ENCODE measurements at regions not wholly inside any gene's neighbourhood (a gene's known extent, or its start where the extent isn't known, plus 50 kb on each side); places are given as distances from the start of the nearest gene placed in this dataset.

DNA sequence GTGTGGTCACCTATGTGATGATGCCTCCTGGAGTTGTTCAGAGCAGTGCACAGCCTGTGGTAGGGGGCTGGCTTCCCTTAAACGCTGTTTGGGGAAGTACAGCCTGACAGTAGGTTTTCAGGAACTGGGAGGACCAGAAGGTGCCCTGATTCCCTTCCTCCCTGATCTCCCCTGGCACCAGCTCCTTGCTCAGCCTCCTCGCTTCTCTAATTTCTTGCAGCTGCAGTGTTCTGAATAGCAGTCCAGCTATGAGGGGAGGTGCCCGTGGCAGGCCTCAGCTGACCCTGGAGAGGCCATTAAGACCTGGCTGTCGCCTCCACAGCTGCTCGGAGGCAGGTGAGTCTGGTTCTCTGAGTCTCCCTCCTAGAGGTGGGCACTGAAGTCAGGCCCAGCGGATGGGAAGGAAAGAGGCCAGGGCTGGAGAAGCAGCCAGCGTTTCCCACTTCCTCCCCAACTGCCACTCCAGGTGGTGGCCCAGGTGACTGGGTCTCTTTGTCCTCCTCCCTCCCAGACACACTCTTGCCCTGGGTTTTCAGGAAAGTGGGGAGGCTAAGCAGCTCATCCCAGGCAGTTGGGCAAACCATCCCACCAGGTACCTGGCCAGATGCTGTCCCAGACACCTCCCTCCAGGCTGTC lies 52.0 kb upstream of the RPL11 start:
- DNase-seq: no peak

DNA sequence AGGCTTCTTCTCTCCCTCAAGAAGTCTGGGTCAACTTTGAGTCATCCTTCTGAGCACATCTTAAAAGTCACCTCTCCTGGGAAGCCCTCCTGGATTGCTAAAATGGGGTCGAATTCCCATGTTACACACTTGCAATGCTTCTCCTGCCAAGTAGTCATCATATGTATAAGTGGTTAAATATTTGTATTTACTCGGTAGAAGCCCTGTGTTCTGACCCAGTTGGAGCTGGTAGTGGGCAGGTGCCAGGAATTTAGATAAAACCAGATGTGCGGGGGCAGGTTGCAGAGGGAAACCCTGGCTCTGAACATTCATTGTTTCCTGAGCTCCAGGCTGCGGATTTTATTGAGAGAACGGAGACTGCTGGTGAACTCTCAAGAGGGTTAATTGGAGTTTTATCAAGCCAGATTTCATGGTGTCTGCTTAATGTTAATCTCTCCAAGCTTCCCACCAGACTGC lies 52.8 kb upstream of the RPL11 start:
- DNase-seq: no peak

DNA sequence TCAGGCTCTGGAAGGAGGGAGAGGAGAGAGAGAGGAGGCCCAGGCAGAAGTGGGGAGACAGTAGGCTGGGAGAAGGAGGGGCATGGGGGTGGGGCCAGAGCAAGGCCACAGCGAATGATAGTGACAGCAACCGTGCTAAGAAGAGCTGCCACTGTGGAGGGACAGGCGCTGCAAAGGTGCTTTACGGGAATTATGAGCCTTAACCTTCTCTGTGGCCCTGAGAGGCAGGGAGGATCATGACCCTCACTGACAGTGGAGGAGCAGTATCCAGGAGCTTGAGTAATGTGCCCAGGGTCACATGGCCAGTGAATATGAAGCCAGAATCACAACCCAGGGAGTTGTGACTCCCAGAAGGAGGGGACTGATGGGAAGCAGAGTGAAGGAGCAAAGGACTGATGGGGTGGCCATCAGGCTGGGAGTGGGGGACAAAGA lies 53.4 kb upstream of the RPL11 start:
- no peak for DNase-seq

DNA sequence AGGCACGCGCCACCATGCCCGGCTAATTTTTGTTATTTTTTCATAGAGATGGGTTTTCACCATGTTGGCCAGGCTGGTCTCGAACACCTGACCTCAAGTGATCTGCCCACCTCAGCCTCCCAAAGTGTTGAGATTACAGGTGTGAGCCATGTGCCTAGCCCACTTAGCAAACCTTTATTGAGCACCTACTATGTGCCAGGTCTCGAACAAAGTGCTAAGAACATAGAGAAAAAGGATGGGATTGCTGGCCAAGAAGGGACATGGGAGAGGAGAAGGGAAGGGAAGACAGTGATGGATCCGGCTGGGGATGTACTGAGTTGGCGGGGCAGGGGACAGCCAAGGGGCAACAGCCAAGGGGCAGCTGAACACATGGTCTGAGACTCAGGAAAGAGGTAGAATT lies 55.6 kb upstream of the RPL11 start:
- no peak for DNase-seq

DNA sequence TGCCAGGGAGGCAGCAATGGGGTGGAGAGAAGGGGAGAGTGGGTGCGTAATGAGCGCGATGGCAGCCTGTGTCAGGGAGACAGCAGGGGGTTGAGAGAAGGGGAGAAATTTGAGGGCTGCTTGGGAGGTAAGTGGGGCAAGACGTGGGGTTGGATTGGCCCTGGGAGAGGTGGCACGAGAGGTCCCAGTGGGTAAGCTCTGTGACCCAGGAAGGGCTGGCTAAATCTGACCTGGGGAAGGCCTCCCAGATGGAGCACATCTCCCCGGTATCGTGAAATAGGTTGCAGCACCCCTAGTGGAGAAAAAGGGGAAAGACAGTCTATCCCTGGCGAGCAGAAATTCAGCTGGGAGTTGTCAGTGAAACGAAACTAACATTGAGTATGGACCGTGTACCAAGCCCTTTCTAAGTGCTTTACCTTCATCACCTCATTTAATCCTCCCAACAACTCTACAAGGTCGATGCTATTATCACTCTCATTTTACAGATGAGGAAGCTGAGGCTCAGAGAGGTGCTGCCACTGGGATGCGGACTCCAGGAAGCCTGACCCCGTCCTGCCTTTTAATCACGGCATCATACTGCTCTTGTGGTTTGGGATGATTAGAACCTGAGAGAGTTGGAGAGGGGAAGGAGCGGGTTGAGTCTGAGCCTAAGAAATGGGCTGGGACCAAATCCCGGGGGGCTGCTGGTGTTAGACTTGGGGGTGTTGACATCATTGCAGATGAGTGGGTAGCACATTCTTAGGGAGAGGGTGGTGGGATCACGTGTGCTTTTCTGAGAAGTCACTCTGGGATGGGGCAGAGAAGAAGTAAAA lies 56.6 kb upstream of the RPL11 start:
- peak; percentile 77 for DNase-seq

DNA sequence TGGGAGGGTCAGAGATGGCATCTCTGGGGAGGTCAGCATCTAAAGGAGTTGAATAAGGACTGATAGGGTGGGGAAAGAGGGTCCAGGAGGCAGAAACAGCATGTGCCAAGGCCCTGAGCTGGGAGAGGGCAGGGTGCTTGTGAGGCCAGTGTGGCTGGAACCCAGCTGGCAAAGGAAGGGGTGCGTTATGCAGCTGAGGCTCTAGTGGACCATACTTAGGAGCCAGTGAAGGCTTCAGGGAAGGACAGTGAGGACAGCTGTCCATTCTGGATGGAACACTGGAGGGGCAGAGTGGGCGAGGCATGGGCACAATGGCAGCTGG lies 57.1 kb upstream of the RPL11 start:
- DNase-seq: no peak

DNA sequence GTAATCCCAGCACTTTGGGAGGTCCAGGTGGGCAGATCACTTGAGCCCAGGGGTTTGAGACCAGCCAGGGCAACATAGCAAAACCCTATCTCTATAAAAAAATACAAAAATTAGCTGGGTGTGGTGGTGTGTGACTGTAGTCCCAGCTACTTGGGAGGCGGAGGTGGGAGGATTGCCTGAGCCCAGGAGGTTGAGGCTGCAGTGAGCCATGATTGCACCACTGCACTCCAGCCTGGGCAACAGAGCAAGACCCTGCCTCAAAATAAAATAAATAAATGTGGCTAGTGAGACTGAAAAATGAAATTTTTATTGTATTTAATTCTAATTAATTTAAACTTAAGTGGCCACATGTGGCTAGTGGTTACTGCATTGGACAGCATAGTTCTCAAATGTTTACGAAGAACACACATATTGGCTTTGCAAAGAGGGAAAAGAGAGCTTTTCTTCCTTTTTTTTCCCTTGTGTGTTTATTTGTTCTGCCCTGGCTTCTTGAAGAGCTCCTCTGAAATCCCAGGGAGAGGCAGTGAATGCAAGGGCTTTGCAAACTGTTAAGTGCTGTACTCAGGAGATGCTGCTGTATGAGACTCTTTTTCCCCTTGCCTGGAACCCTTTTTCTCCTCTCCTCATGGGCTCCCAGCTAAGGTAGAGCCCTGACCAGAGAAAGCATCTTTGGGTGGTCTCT lies 59.0 kb upstream of the RPL11 start:
- DNase-seq: no peak

DNA sequence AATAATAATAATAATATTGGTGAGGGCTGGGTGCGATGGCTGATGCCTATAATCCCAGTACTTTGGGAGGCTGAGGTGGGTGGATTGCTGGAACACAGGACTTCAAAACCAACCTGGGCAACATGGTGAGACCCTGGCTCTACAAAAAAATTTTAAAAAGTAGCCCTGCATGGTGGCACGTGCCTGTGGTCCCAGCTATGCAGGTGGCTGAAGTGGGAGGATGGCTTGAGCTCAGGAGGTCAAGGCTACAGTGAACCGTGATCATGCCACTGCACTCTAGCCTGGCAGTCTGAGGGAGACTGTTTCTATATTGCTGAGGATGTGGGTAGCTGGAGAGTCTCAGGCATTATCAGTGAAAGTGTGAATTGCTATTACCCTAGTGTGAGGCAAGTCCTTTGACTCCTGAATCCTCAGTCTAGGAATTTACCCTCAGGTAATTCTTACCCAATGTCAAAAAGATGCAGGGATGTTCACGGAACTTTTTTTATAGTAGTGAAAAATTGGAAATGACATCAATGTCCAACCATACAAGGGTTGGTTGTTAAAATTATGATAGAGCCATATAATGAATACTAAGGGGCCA lies 61.8 kb upstream of the RPL11 start:
- no peak for DNase-seq

DNA sequence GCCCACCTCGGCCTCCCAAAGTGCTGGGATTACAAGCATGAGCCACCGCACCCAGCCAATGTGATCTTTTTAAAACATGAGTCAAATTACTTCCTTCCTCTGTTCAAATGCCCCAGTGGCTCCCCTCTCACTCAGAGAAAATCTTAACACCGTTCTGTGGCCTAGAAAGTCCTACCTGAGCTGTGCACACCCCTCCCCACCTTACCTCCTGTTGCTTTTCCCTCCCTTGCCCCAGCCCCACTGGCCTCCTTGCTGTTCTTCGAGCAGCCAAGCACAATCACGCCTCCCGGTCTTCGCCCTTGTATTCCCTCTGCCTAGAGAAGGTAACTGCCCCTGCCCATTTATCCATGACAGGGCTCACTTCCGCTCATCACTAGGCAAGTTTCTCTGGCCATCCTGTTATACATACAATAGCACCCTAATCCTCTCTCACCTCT lies 62.6 kb upstream of the RPL11 start:
- DNase-seq: no peak

DNA sequence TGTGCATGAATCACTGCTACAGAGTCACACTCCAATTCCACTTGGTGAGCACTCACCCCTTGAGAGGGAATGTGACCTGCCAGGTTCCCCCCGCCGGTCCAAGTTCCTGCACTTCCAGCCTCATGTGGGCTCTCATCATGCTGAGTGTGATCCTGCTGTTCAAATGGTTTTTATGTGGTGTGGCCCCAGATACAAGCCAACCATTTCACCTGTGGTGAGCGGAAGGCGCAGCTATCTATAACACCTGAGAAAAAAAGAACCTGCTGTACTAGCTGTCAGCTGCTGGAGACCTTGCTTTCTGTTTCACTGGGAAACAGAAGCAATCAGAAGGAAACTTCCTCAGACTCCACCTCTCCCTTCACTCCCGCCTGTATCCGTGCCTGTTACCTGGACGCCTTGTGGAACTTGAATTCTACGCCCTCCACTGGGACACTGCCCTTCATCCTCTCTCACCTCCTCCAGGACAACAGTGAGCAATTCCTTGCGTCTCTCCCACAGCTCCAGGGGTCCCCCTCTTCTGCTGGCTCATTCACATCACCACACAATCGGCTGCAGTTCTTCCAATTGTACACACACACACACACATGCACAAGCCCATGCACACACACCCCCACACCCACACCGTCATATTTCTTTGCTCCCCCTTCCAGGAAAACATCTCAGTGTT lies 64.4 kb upstream of the RPL11 start:
- DNase-seq: no peak

DNA sequence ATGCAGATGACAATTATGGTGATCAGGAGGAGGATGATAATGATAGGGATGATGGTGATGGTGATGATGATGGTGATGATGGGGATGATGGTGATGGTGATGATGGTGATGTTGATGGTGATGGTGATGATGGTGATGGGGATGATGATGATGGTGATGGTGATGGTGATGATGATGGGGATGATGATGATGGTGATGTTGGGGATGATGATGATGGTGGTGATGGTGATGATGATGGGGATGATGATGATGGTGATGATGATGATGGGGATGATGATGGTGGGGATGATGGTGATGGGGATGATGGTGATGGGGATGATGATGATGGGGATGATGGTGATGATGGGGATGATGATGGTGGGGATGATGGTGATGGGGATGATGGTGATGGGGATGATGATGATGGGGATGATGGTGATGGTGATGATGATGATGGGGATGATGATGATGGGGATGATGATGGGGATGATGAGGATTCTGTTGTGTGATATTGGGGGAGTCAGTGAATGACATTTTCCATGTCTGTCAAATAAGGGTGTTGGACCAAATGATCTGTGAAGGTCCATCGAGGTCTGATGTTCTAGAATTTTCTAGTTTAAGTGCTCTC lies 65.6 kb upstream of the RPL11 start:
- no peak for DNase-seq

DNA sequence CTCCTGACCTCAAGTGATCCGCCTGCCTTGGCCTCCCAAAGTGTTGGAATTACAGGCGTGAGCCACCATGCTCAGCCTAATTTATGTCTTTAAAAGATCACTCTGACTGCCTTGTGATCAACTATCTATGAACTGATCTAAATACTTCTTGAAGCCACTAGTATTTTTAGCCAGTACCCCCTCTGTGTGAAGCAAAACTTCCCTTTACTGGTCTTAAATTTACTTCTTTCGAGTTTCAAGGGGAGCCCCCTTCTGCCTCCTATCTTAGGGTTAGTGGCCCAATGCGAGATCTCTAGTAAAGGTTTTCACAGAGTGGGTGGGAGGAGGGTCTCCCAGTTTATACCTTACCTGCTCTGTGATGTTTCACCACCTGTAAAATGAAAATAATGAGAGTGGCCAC lies 66.1 kb upstream of the RPL11 start:
- DNase-seq: no peak

DNA sequence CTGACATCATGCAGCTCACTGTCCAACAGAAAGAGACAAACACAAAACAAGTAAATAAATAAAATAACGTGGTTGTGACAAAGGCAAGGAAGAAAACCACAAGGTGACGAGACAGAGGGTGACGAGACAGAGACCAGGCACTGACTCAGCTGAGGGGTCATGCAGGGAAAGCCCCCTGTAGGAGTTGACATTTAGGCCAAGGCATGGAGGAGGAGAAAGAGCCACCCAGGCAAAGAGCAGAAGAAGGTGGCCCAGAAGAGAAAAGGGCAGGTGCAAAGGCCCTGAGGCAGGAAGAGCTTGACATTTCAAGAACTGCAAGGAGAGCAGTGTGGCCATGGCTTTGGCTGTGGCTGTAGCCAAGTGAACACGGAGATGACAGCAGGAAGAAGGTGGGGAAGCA lies 65.1 kb upstream of the ID3 start:
- peak; percentile 76 for DNase-seq

DNA sequence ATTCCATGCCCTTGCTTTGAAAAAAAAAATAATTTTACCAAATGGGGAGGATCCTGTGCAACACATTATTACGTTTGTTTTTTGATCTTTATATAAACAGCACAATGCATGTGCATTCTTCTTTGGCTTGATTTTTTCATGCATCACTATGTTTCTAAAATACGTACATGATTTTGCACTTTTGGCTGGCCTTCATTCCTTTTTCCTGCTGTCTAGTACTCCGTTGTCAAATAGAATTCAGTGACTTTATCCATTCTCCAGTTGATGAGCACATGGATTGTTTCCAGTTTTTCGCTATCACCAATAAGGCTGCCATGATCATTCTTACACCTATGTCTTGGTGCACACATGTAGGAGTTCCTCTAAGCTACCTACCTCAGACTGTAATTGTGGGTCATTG lies 63.0 kb upstream of the ID3 start:
- DNase-seq: no peak

DNA sequence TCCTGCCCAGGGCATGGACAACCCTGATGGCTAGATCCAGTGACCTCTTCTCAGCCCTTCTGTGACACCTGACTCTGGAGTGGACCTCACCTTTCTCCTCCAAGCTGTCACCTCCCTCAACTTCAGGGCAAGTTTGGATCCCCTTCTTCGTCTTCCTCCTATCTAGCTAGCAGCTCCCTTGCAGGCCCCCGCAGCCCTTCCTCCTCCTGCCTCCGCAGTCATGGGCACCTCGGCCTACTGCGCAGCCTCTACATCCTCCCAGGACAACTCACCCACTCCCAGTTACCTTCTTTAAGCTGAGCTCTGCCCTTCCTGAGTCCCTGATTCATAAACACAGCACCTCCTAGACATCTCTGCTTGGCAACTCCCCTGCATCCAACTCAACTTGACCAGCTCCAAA lies 61.3 kb upstream of the ID3 start:
- DNase-seq: no peak

DNA sequence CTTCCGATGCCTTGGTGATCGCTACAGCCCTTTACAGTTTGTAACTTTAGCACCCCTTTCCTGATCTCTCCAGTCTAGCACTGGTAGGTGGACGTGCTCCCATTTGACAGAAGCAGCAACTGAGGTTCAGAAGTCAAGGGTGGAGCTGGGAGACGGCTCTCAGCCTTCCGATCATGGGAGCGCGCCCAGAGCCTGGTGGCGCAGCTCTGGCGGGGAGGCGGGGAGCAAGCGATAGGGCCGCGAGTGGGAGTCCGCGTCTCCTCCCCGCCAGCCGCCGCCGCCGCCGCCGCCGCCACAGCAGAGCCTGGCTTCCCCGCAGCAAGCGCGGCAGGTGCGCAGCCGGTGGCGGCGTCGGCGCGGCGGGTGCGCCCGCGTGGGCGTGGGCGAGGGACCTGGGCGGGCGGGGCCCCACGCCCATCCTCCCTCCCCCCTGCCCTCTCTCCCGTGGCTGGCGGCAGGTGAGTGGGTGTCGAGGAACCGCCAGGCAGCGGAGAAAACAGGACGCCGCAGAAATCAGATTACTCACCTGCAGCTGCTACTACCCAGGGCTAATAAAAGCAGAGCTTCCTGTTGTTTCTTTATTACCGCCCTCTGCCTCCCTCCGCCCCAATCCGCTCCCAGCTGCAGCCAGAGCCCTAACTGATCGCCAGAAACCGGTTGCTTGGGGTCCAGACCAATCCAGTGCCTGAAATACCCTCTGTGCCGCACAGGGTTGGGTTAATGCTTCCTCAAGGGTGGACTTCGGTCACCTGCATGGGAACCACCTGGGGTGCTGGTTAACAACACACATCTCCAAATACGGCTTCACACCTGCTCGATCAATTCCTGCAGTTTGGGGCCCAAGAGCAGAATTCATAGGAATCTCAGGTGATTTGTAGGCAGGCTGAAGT lies 60.2 kb upstream of the ID3 start:
- peak; percentile 88 for DNase-seq

DNA sequence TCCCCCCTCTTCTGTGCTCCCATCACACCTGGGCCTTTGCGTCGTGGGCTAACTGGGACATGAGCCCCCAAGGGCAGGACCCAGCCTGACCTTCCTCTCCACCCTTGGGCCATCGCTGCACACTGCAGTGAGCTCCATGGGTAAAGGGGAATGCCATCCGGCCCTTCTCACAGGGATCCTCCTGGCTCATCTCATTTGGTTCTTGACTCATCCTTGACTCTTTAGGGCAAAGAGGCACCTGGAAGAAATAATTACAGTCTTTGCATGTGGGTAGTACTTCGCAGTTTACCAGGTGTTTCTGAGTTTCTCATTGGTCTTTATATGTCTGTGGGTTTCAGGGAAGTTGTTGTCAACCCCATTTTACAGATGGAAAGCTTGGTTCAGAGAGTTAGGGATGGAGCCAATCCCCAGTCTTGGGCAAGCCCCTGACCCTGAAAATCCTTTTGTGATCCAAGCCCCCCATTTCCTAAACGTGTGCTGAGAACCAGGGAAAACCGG lies 59.3 kb upstream of the ID3 start:
- no peak for DNase-seq

DNA sequence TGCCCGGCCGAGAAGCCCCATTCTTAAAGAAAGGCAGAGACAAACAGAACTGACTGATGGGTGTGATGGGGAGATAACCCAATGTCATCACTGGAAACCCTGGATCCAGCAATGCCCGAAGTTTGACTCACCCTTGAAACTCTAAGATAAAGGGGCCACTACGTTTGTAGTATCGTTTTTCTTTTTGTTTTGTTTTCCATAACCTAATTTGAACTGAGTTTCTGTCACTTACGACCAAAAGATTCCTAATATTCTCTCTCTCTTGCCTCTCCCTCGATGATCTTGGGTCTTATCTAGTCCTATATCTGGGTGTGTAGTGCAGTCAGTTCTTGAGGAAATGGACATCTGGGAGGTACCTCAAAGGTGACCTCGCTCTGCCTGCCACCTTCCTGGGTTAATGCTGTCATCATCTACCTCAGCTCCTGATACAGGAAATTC lies 57.8 kb upstream of the ID3 start:
- no peak for DNase-seq

DNA sequence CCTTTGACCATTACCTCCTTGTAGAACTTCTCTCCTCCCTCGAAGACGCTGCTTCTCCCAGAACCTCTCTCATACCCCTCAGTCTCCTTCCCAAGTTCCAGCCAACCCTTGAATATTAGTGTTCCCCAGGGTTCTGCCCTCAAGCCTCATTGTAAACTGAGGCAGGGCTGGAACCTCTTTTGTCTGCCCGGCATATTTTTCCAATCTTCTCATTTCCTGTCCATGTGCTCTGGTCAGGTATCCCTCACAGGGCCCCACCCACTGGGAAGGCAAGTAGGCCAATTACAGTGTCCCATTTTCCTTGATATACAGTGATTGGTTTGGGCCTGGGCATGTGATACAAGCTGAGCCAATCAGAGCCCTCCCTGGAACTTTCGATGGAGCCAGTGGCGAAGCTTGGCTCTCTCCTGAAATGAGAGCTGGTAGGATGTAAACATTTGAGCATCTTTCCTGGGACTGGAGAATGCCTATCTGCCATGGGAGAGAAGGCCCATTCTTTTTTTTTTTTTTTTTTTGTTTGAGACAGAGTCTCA lies 57.1 kb upstream of the ID3 start:
- DNase-seq: no peak

DNA sequence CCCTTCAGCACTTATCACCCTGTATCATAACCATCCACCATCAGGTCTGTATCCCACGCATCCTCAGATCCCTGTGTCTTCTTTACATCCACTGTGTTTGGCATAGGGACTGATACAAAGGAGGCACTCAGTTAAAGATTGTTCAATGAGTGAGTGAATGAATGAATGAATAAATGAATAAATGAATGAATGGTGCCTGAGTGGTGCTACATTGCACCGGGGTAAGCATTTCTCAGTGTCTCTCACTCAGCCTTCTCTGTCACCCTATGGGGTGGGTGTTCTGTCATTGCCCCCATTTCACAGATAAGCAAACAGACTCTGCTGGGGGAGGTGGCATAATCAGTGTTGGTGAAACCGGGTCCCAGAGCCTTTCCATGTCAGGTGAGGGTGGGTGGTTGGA lies 56.6 kb upstream of the ID3 start:
- no peak for DNase-seq

DNA sequence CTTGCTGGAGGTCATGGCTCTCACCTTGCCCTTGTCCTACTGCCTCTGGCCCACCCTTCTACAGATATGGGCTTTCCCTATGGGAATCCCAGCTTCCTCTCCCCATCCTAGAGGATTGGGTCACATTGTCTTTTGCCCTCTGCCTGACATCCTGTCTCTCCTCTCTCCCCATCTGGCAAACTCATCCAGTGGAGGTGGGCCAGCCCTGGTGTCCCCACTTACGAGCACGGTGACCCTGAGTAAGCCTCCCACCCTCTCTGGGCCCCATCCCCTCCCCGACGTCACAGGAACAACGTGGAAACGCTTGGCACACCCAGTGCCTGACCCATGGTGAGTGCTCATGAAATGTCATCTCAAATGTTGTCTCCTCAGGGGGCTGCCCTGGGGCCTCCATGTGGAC lies 56.1 kb upstream of the ID3 start:
- DNase-seq: no peak

Data from activated CD8-positive, alpha-beta memory T cell treated with anti-CD3 and anti-CD28 coated beads for 24 hours (primary cell).